ENCODE measurements at regions not wholly inside any gene's neighbourhood (a gene's known extent, or its start where the extent isn't known, plus 50 kb on each side); places are given as distances from the start of the nearest gene placed in this dataset.

DNA sequence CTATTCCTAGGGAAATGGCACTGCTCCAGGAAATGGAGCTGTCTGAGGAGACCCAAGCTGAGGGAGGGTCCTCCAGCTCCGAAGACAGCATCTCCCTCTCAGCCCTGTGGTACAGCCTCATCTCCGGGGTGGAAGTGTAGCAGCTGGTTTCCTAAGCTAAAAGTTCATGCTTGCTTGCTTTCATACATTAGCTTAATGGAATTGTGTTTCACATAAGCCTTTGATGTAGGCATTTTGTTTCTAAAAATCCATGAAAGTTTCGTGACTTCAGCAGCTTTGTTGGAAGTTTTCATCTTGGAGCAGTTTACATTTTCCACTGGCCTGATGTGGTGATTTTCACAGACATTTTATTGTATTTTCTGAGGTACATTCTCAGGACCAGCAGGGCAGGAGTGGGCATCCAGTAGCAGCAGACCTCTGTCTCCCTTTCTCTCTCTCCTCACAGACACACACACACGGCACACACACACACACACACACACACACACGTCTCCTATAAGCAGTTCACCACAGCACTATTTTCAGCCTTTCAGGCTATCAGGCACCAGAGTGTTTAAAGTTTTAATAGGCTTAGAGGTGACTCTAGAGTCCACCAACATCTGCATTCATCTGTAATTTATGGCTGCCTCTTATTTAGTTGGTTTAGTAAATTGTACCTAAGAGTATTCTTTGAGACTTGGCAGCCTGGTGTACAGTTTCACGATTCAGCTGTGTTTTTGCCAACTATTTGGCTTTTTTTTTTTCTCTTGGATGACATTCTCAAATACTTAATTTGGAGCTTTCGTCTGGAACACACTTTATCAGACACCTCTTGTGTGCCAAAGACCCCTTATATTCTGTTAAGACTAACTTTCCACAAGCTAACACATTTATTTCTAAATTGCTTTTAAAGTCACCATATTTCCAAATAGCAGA is 225.8 kb upstream of the SFRP2 start:
- Histone ChIP-seq H3K36me3 (no peaks in the 10 kb centered on the region), H3K9me3 (no peaks in the 10 kb centered on the region), H3K27ac (no peak overlapping the region), H3K4me3 (no peak overlapping the region), H3K4me1 (no peaks in the 10 kb centered on the region), H3K27me3 (no peaks in the 10 kb centered on the region)
- ATAC-seq (no peak), DNase-seq (no peak), FAIRE-seq (no peak)
- intact Hi-C loops (cut with DNase I) = no loop called here
- TF ChIP-seq, protein P1, sequence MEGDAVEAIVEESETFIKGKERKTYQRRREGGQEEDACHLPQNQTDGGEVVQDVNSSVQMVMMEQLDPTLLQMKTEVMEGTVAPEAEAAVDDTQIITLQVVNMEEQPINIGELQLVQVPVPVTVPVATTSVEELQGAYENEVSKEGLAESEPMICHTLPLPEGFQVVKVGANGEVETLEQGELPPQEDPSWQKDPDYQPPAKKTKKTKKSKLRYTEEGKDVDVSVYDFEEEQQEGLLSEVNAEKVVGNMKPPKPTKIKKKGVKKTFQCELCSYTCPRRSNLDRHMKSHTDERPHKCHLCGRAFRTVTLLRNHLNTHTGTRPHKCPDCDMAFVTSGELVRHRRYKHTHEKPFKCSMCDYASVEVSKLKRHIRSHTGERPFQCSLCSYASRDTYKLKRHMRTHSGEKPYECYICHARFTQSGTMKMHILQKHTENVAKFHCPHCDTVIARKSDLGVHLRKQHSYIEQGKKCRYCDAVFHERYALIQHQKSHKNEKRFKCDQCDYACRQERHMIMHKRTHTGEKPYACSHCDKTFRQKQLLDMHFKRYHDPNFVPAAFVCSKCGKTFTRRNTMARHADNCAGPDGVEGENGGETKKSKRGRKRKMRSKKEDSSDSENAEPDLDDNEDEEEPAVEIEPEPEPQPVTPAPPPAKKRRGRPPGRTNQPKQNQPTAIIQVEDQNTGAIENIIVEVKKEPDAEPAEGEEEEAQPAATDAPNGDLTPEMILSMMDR (IDR thresholded peaks at IDR 0.05) = no peak
- 52 to 53% methylated on average over 7 of the region's 7 CpGs for WGBS, 2 donors

DNA sequence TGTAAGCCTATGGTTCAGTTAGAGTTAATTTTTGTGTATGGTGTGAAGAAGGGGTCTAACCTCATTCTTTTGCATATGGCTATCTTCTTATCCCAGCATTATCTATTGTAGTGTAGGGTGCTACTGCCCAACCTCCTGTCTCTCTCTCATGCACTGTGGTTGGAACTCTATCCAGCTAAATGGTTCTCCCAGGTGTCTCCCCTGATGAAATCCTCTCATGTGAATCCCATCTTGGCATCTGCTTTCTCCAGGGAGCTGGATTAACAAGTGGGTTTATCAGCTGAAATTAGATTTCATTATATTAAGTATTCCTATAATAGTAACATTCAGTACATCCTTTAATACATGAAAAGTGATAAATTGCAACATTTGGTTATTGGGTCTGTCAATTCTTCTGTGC is 224.7 kb upstream of the SFRP2 start:
- H3K27me3 ChIP-seq = no peaks in the 10 kb centered on the region
- H3K4me1 ChIP-seq = no peaks in the 10 kb centered on the region
- TF ChIP-seq, protein P1 (IDR thresholded peaks at IDR 0.05) = no peak
- no peak overlapping the region for H3K4me3 ChIP-seq
- H3K27ac ChIP-seq = no peak overlapping the region
- H3K9me3 ChIP-seq = no peaks in the 10 kb centered on the region
- DNase-seq (no peak), FAIRE-seq (no peak), ATAC-seq (no peak)
- no peaks in the 10 kb centered on the region for H3K36me3 ChIP-seq
- intact Hi-C loops (cut with DNase I) = no loop called here

DNA sequence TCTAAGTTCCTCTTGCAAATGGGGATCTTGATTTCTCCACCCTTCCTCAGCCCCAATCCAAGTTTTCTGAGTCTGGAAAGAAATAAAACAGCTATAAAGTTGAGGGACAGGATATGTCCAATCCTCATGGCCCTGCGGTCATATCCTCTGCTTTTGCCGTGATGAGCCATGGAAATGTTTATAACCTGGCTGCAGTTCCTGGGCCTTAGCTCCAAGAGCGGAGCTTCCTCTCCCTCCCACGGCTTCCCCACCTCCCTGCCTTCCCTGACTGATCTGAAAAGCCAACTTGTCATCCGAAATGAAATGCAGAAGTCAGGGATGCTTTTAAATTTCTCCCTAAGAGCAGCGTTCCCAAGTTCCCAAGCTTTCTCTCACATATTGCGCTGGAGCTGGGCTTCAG is 221.5 kb upstream of the SFRP2 start:
- H3K27me3 ChIP-seq = no peaks in the 10 kb centered on the region
- H3K27ac ChIP-seq = no peak overlapping the region
- no peak overlapping the region for H3K4me3 ChIP-seq
- TF ChIP-seq, protein P1 (IDR thresholded peaks at IDR 0.05) = no peak
- H3K36me3 ChIP-seq = no peaks in the 10 kb centered on the region
- no peaks in the 10 kb centered on the region for H3K4me1 ChIP-seq
- FAIRE-seq (no peak), ATAC-seq (peak in 2 of 4 donors; percentile 25 to 62), DNase-seq (no peak)
- 78 to 86% methylated on average over 7 of the region's 7 CpGs for WGBS, 2 donors
- intact Hi-C loops (cut with DNase I) = no loop called here
- no peaks in the 10 kb centered on the region for H3K9me3 ChIP-seq

DNA sequence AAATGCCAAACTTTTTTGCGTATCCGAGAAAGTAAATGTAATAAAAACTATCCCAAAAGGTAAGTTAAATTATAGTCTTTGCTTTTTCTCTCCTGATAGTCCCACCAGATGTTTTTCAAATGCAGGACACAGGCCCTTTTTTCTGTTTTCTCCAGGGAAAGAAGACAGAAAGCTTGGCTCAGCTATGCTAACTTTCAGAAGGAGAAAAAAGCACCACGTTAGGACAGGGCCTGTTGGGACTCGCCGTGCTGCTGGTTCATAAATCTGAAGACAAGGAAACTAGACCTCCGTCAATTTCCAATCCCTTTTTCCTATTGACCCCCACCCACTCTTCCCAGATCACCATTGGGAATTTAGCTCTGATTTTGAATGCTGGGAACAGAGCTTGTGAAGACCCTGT is 220.9 kb upstream of the SFRP2 start:
- intact Hi-C loops (cut with DNase I) = no loop called here
- Histone ChIP-seq H3K27ac (no peak overlapping the region), H3K9me3 (no peaks in the 10 kb centered on the region), H3K4me1 (no peaks in the 10 kb centered on the region), H3K36me3 (no peaks in the 10 kb centered on the region), H3K27me3 (no peaks in the 10 kb centered on the region), H3K4me3 (no peak overlapping the region)
- no peak for FAIRE-seq
- DNase-seq = no peak
- WGBS, 2 donors = 69 to 70% methylated on average over 6 of the region's 6 CpGs
- TF ChIP-seq, protein P1 (IDR thresholded peaks at IDR 0.05) = no peak
- no peak for ATAC-seq

DNA sequence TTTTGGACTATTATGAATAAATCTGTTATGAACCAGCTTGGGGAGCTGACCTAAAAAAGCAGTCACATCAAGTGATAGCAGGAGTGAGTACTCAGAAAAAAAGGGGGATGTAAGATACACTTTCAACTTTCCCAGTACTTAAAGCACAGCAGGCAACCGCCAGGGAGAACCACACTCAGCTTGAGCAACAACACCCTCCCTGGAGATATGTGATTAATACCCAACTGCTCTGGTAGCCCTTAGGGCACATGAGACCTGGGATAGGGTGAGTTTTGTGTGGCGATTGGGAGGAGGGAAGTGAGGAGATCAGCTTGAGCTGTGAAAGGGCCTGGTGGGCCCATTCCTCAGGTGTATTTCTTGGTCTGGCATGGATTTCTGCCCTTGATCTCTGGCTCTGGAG is 220.3 kb upstream of the SFRP2 start:
- Histone ChIP-seq H3K27ac (no peak overlapping the region), H3K4me1 (no peaks in the 10 kb centered on the region), H3K9me3 (no peaks in the 10 kb centered on the region), H3K36me3 (no peaks in the 10 kb centered on the region), H3K27me3 (no peaks in the 10 kb centered on the region), H3K4me3 (no peak overlapping the region)
- ATAC-seq = no peak
- intact Hi-C loops (cut with DNase I) = no loop called here
- TF ChIP-seq, protein P1 (IDR thresholded peaks at IDR 0.05) = no peak
- FAIRE-seq = no peak
- no peak for DNase-seq
- WGBS, 2 donors = 86% methylated on average over 2 of the region's 2 CpGs
